ENCODE measurements at regions not wholly inside any gene's neighbourhood (a gene's known extent, or its start where the extent isn't known, plus 50 kb on each side); places are given as distances from the start of the nearest gene placed in this dataset.

- no peak for TF ChIP-seq POLR2A (IDR thresholded peaks at IDR 0.05)
- TF ChIP-seq, protein P1, sequence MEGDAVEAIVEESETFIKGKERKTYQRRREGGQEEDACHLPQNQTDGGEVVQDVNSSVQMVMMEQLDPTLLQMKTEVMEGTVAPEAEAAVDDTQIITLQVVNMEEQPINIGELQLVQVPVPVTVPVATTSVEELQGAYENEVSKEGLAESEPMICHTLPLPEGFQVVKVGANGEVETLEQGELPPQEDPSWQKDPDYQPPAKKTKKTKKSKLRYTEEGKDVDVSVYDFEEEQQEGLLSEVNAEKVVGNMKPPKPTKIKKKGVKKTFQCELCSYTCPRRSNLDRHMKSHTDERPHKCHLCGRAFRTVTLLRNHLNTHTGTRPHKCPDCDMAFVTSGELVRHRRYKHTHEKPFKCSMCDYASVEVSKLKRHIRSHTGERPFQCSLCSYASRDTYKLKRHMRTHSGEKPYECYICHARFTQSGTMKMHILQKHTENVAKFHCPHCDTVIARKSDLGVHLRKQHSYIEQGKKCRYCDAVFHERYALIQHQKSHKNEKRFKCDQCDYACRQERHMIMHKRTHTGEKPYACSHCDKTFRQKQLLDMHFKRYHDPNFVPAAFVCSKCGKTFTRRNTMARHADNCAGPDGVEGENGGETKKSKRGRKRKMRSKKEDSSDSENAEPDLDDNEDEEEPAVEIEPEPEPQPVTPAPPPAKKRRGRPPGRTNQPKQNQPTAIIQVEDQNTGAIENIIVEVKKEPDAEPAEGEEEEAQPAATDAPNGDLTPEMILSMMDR (IDR thresholded peaks at IDR 0.05): no peak
- no peak for TF ChIP-seq EP300 (IDR thresholded peaks at IDR 0.05)
- no peak for TF ChIP-seq POLR2AphosphoS5 (IDR thresholded peaks at IDR 0.05)
Observed at GRCh38 chr5:12357626-12358025, 453.4 kb upstream of the CTNND2 start.

Measured in upper lobe of left lung (tissue), 4 donors.